ENCODE measurements at regions not wholly inside any gene's neighbourhood (a gene's known extent, or its start where the extent isn't known, plus 50 kb on each side); places are given as distances from the start of the nearest gene placed in this dataset.

- TF ChIP-seq CTCF (IDR thresholded peaks at IDR 0.05): no peak
- TF ChIP-seq POLR2A (IDR thresholded peaks at IDR 0.05): no peak
These were observed 180.4 kb downstream of the LIG4 start for GRCh38 chr13:108034909-108035410.
